HG02884 (cell line): ENCODE measurements at regions not wholly inside any gene's neighbourhood (a gene's known extent, or its start where the extent isn't known, plus 50 kb on each side); places are given as distances from the start of the nearest gene placed in this dataset.

Experiments
- ATAC-seq: cut with Tn5 transposase; IDR thresholded peaks from one replicate; pipeline ENCODE4 v1.9.1; 2021; ENCODE audit warnings: mild to moderate bottlenecking, moderate library complexity; ENCODE audit not compliant: unreplicated experiment

GRCh38 chr20:21901470-21902275 is 196.2 kb downstream of the PAX1 start:
- ATAC-seq: no peak

GRCh38 chr20:21900431-21900830 is 195.0 kb downstream of the PAX1 start:
- no peak for ATAC-seq

DNA sequence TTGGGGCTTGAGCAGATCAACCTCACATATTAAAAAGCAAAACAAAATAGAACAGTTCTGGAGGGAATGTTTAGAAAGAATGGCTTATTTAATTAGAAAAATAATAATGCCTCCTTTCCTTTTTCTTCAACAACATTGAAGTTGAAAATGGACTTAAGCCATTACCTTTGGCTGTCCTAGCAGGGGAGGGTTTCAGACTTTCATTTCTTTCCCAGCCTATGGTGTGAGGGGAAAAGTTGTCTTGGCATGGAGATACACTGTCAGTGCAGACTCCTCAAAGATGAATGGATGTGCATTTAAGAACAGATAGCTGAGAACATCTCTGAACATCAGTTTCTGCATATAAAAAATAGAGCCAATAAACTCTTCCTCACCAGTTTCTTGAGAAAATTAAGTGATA is 169.5 kb downstream of the PAX1 start:
- no peak for ATAC-seq

GRCh38 chr20:21874127-21874526 is 168.7 kb downstream of the PAX1 start:
- no peak for ATAC-seq

DNA sequence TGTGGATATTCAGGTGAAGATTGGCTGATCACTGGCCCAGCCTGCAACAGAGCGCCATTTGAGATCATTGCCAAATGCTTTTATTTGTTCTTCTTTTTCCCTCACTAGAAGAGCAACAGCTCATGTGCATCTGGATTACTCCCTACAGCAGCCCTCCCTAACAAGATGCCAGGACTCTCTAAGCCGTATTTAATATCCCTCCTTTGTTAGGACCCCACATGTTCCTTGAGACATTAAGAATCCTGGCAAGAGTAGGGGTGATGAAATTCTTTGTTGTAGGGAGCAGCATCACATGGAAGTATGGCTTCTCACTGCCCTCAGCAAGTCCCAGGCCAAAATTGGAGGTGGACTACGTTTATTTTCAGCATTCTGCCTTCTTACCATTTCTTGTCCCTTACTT is 167.8 kb downstream of the PAX1 start:
- no peak for ATAC-seq

DNA sequence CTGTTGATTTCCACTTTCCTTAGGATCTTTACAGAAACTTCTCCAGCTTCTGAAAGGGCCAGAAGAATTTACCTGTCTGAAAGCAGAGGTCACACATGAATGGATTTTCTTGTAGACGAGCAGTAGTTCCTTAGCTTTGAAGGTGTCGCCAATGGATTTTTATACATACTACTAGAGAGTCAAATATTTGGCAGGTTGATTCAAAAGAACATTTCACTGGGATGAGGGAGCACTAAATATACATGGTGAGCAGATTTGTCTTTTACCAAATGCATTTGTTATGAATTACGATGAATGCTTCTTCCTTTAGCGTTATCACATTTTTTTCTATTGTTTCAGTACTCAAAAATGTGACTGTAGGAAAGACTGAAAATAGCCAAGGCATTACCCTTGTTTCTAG is 162.3 kb downstream of the PAX1 start:
- no peak for ATAC-seq

DNA sequence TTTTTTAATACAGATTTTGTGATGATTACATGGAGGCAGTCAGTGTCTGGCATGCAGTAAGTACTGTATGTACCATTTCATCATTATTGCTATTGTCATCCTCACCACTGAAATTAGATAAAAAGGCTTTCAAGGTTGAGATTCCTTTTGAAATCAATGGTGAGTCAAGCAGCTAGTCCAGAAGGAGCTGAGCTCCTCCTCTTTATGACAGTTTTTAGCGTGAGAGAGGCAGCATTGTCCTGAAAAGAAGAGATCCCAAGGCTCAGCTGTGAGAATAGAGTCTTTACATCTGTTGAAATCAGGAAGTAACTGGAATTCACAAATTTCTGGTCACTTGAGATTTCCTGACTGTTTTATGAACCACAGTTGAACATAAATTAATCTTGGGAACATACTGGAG is 161.9 kb downstream of the PAX1 start:
- no peak for ATAC-seq

DNA sequence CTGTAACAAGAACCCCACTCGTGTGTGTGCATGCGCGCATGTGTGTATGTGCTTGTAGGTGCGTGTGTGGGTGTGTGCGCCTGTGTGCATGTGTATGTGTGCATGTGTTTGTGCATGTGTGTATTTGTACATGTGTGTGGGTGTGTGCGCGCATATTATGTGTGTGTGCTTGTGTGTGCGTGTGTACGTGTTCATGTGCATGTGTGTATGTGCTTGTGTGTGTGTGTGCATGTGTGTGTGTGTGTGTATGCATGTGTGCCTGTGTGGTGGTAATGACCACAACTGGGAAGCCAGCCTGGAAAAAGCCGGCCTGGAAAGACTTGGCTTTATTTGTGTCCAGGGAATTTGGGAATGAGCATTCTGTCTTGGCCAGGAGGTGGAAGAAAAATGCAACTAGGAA is 157.5 kb downstream of the PAX1 start:
- ATAC-seq: no peak

DNA sequence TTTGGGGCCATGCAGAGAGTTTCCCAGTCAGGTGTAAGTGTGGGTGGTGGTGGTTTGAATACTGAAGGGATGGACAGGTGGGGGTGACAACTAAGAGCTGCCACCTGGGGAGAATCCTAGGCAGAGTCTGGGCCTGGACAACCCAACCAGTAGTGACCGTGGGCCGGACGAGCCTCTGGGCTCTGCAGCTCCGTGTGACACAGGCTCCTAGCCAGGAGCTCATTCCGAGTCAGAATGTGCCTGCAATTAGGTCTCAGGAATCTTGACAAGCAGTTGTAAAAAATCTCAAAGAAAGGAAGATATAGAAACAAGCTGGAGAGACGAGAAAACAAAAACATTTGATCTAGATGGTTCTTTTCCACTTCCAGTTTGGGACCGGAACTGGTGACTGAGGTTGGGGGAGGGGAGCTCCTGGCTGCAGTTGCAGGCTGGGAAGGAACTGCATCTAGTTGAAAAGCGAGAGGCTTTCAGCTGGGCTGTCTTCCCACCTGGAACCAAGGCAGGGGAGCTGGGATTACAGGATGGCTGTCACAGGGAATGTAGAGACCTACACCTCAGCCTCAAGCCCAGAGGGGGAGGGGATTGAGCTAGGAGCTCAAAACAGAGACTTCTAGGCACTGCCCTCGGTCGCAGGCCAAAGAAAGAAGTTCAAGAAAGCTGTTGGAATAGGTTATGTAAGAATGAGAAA is 156.9 kb downstream of the PAX1 start:
- ATAC-seq: no peak

- ATAC-seq: no peak
Observed at GRCh38 chr20:21840991-21841390, 135.5 kb downstream of the PAX1 start.

DNA sequence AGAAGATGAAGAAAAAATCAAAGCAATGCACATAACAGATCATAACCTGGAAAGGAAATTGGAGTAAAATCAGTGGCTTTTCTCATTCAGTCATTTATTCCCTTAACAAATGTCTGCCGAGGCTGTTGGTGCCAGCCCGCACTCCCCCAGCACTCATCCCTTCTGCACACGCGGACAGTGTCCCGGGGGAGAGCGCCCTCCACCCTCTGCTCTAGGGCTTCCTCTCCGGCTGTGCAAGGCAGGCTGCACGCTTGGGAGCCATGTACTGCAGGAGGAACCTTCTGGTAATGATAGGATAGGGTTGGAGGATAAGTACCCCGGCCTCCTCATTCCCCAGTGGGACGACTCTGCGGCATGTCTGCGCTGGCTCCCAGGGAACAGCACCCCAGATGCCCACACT is 134.5 kb downstream of the PAX1 start:
- ATAC-seq: no peak

- ATAC-seq: no peak
Observed at GRCh38 chr20:21836346-21836745, 130.9 kb downstream of the PAX1 start.

DNA sequence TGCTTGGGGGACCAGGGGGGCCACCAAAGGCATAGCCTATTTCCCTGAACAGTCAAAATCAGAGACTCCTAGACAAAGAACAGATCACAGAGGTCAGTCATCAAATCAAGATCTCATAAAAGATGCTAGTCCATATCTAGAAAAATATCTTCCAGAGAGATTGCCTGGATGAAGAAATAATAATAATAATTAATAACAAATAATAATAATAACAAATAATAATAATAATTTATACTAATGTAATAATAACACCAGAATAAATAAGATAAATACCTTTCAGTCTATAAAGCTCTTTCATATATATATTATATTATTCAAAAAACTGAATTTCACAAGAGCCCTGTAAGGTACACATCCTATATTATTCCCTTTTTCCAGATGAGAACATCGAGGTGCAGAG is 129.6 kb downstream of the PAX1 start:
- ATAC-seq: no peak

DNA sequence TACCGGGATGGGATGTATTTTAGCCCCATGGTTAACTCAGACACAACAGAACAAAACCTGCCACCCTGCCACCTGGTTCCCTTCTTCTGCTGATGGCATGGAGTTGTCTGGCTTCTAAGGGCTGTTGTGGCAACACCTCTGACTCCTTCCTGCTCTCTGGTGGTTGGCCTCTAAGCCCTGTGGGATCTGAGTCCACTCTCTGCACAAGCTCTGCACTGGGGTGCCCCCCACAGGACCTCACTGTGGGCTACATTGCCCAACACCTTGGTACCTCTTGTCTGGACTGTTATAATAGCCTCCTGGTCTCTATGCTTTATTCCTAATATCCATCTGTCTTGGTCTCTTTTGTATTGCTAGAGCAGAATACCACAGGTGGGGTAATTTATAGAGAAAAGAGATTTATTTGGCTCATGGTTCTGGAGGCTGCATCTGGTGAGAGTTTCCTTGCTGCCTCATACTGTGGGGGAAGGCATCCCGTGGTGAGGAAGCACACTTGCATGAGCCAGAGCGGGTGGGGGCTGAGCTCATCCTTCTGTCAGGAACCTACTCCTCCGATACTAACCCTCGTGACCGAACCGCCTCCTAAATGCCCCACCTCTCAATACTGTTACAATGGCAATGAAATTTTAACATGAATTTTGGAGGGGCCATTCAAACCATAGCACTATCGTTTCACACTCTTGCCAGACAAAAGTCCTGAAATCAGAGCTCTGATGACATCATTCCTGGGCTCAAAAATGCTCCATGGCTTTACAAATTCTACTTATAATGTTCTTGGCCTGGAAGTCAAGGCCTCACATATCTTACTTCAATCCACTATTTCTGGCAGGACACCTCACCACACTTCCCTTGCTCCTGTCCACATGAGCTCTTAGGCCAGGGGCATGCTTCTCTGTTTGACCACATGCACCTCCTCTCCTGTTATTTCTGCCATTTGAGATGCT is 127.2 kb downstream of the PAX1 start:
- ATAC-seq: no peak

DNA sequence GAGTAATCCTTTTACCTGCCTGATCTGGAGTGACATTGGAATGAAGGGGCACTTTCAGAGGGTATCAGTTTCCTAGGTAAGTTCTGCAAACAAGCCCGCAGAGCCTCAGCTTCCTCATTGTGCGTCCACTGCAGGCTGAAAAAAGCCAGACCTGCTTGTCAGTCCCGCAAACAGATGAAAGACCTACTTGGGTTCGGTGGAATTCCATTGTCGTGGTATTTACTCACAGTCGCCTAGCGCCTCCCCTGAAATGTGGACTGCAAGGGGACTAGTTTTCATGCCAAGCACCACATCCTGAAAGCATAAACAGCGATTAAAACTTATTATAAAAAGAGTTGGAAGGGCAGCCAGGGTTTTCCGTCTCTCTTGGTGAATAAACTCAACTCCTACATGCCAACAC is 121.5 kb downstream of the PAX1 start:
- no peak for ATAC-seq

DNA sequence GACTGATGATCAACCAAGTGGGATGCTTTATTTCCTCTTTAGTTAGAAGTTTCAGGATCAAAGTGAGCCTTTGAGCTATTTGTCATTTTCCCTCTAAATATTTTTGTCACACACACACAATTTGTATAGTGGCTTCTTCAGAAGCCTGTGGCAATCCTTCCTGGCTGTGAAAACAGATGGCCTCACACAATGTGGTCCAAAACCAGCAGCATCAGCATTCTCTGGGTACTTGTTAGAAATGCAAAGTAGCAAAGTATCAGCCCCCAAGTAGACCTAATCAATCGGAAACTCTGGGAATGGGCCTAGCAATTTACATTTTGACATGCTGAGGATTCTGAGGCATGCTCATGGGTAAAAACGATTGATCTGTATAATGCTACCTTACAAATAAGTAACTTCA is 115.9 kb downstream of the PAX1 start:
- no peak for ATAC-seq

DNA sequence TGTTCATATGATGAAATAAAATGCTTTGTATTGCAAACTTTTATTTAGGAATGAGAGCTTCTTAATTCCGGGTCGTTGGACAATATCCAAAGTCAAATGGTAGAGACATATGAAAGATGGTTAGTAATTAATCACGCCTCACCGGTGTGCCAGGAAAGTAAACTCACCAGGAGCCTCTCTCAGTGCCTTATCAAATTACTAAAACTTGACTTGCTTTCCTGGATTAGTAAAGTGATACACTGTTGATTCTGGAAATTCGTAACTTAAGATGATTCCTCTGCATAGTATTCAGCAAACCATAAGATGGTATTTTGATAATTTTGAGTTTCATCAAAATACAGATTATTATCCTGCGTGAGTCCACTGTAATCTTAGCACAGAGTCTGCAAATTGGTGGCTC is 115.2 kb downstream of the PAX1 start:
- no peak for ATAC-seq

GRCh38 chr20:21820045-21820444 is 114.6 kb downstream of the PAX1 start:
- no peak for ATAC-seq

- ATAC-seq: no peak
Observed at GRCh38 chr20:21812379-21812778, 106.9 kb downstream of the PAX1 start.

- no peak for ATAC-seq
Observed at GRCh38 chr20:21809961-21810523, 104.6 kb downstream of the PAX1 start.
